ENCODE measurements at regions not wholly inside any gene's neighbourhood (a gene's known extent, or its start where the extent isn't known, plus 50 kb on each side); places are given as distances from the start of the nearest gene placed in this dataset.

- peak; percentile 67 for DNase-seq (ENCODE audit: low spot score)
Observed at GRCh38 chr3:55341502-55342031, 145.5 kb downstream of the WNT5A start.

GRCh38 chr3:55339819-55340218 is 147.3 kb downstream of the WNT5A start:
- DNase-seq (ENCODE audit: low spot score): no peak

GRCh38 chr3:55339390-55339789 is 147.7 kb downstream of the WNT5A start:
- DNase-seq (ENCODE audit: low spot score): no peak

GRCh38 chr3:55337641-55338180 is 149.4 kb downstream of the WNT5A start:
- DNase-seq (ENCODE audit: low spot score): no peak

- DNase-seq (ENCODE audit: low spot score): peak; percentile 65
Observed at GRCh38 chr3:55333923-55334322, 153.2 kb downstream of the WNT5A start.

- no peak for DNase-seq (ENCODE audit: low spot score)
Observed at GRCh38 chr3:55333046-55333445, 154.1 kb downstream of the WNT5A start.

- DNase-seq (ENCODE audit: low spot score): no peak
Observed at GRCh38 chr3:55332176-55332575, 154.9 kb downstream of the WNT5A start.

- no peak for DNase-seq (ENCODE audit: low spot score)
Observed at GRCh38 chr3:55331524-55331923, 155.6 kb downstream of the WNT5A start.

GRCh38 chr3:55330756-55331155 is 156.3 kb downstream of the WNT5A start:
- no peak for DNase-seq (ENCODE audit: low spot score)

GRCh38 chr3:55330355-55330754 is 156.8 kb downstream of the WNT5A start:
- peak; percentile 88 for DNase-seq (ENCODE audit: low spot score)

GRCh38 chr3:55329849-55330248 is 157.3 kb downstream of the WNT5A start:
- peak; percentile 67 for DNase-seq (ENCODE audit: low spot score)

- DNase-seq (ENCODE audit: low spot score): peak; percentile 52
Observed at GRCh38 chr3:55327131-55327920, 159.8 kb downstream of the WNT5A start.

- no peak for DNase-seq (ENCODE audit: low spot score)
Observed at GRCh38 chr3:55322638-55323037, 164.5 kb downstream of the WNT5A start.

- DNase-seq (ENCODE audit: low spot score): no peak
Observed at GRCh38 chr3:55320928-55321327, 166.2 kb downstream of the WNT5A start.

- no peak for DNase-seq (ENCODE audit: low spot score)
Observed at GRCh38 chr3:55315396-55315795, 171.7 kb downstream of the WNT5A start.

GRCh38 chr3:55313666-55314065 is 173.4 kb downstream of the WNT5A start:
- DNase-seq (ENCODE audit: low spot score): no peak

- DNase-seq (ENCODE audit: low spot score): peak; percentile 31
Observed at GRCh38 chr3:55309336-55309735, 177.8 kb downstream of the WNT5A start.

- no peak for DNase-seq (ENCODE audit: low spot score)
Observed at GRCh38 chr3:55307622-55308021, 179.5 kb downstream of the WNT5A start.

- peak; percentile 68 for DNase-seq (ENCODE audit: low spot score)
Observed at GRCh38 chr3:55305696-55306485, 181.2 kb downstream of the WNT5A start.

- DNase-seq (ENCODE audit: low spot score): no peak
Observed at GRCh38 chr3:55300701-55301100, 186.4 kb downstream of the WNT5A start.

- DNase-seq (ENCODE audit: low spot score): no peak
Observed at GRCh38 chr3:55297706-55298105, 189.4 kb downstream of the WNT5A start.

- no peak for DNase-seq (ENCODE audit: low spot score)
Observed at GRCh38 chr3:55297245-55297644, 189.9 kb downstream of the WNT5A start.

GRCh38 chr3:55296791-55297190 is 190.3 kb downstream of the WNT5A start:
- DNase-seq (ENCODE audit: low spot score): no peak
